Esophagus squamous epithelium (tissue), 5 donors: ENCODE measurements at regions not wholly inside any gene's neighbourhood (a gene's known extent, or its start where the extent isn't known, plus 50 kb on each side); places are given as distances from the start of the nearest gene placed in this dataset.

ENCODE experiments used
- DNase-seq: peaks from one replicate; lab custom pipeline; 2025; lab: John Stamatoyannopoulos, UW
- H3K27ac ChIP-seq, 4 donors: fragments of 200-600 bp; sonication (generic); one replicate each; pipeline ENCODE4 v1.5.1; 2016 to 2019; ENCODE audit warnings: mild to moderate bottlenecking in 1 of 4
- H3K27me3 ChIP-seq, 4 donors: fragments of 200-600 bp; sonication (generic); 1 replicate in 3 of 4; 2 replicates in 1 of 4; pipeline versions ENCODE4 v1.5.1 to v1.6.0; 2017 to 2021; ENCODE audit warnings: antibody characterized with exemption in 1 of 4
- H3K36me3 ChIP-seq, 3 donors: fragments of 200-600 bp; sonication (generic); one replicate each; pipeline ENCODE4 v1.5.1; 2016 to 2019
- H3K4me1 ChIP-seq, 3 donors: fragments of 200-600 bp; sonication (generic); one replicate each; pipeline ENCODE4 v1.5.1; 2017 to 2019
- H3K4me3 ChIP-seq, 4 donors: fragments of 200-600 bp; sonication (generic); 1 replicate in 3 of 4; 2 replicates in 1 of 4; pipeline ENCODE4 v1.5.1; 2016 to 2019; ENCODE audit warnings: mild to moderate bottlenecking in 2 of 4, moderate library complexity in 1 of 4
- H3K9me3 ChIP-seq, 3 donors: fragments of 200-600 bp; sonication (generic); one replicate each; pipeline ENCODE4 v1.5.1; 2016 to 2019
- CTCF ChIP-seq, 6 experiments: fragments of 450-650 bp in 4 of 6; fragments of 200-600 bp in 2 of 6; sonication (generic) in 2 of 6; IDR thresholded peaks; one replicate each; pipeline ENCODE4 v1.5.1; 2016 to 2019; ENCODE audit warnings: antibody characterized with exemption in 6 of 6, mild to moderate bottlenecking in 4 of 6, moderate library complexity in 4 of 6
- POLR2A ChIP-seq, 4 donors: fragments of 450-650 bp; IDR thresholded peaks; one replicate each; pipeline ENCODE4 v1.6.1; 2017; ENCODE audit warnings: antibody characterized with exemption in 4 of 4, mild to moderate bottlenecking in 4 of 4, moderate library complexity in 3 of 4
- WGBS, 2 donors: methylation state at CpG; one replicate each; pipeline ENCODE4 v1.1.5; 2018; 5-methylcytosine and 5-hydroxymethylcytosine counted together
- intact Hi-C: fragments of 100-400 bp; cut with DNase I; formaldehyde crosslinking; loops from one replicate; pipeline ENCODE4 v1.15.0; 2022
- donor health status: DM: yes; HTN: yes; CAD: no.

- WGBS, 2 donors, result 59 to 66% methylated on average over 11 of the region's 11 CpGs
- no peak for TF ChIP-seq CTCF (IDR thresholded peaks at IDR 0.05)
- TF ChIP-seq POLR2A (IDR thresholded peaks at IDR 0.05), result no peak
- Histone ChIP-seq H3K9me3 (no peaks in the 10 kb centered on the region), H3K27me3 (no peaks in the 10 kb centered on the region), H3K36me3 (no peaks in the 10 kb centered on the region), H3K4me1 (peaks cover 0 to 30% (median 6%) of the 10 kb centered on the region in 3 donors), H3K27ac (no peak overlapping the region), H3K4me3 (no peak overlapping the region)
- DNase-seq, result no peak
- intact Hi-C loops, result no loop called here
These were observed 502.7 kb upstream of the PSMD7 start for GRCh38 chr16:73793871-73794437.

DNA sequence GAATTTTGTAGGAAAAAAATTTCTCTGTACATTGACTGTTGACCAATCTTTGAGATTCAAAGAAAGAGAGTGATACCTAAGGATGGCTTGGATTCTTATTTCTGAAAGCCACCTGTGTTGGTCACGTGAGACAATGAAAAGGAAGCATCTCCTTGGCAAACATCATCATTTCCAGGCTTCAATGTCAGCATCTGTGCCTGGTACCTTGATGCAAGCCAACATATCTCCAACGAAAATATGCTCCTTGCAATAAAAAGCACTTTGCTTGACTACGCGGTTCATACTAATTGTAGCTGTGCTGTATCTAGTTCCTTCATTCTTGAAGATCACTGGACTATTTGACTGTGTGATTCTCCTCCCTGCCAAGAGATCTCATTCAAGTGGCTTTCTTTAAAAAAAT is 503.4 kb upstream of the PSMD7 start:
- Histone ChIP-seq H3K9me3 (no peaks in the 10 kb centered on the region), H3K27me3 (no peaks in the 10 kb centered on the region), H3K4me1 (peaks cover 0 to 30% (median 6%) of the 10 kb centered on the region in 3 donors), H3K4me3 (no peak overlapping the region), H3K36me3 (no peaks in the 10 kb centered on the region), H3K27ac (no peak overlapping the region)
- no peak for DNase-seq
- intact Hi-C loops, result no loop called here
- WGBS, 2 donors, result 57 to 62% methylated on average over 4 of the region's 4 CpGs
- no peak for TF ChIP-seq CTCF (IDR thresholded peaks at IDR 0.05)
- TF ChIP-seq POLR2A (IDR thresholded peaks at IDR 0.05), result no peak

- 70 to 79% methylated on average over 15 of the region's 15 CpGs for WGBS, 2 donors
- Histone ChIP-seq H3K4me1 (peaks cover 0 to 30% (median 6%) of the 10 kb centered on the region in 3 donors), H3K27ac (no peak overlapping the region), H3K4me3 (no peak overlapping the region), H3K36me3 (no peaks in the 10 kb centered on the region), H3K27me3 (no peaks in the 10 kb centered on the region), H3K9me3 (no peaks in the 10 kb centered on the region)
- no peak for DNase-seq
- intact Hi-C loops, result no loop called here
- TF ChIP-seq CTCF (IDR thresholded peaks at IDR 0.05) (no peak), POLR2A (IDR thresholded peaks at IDR 0.05) (no peak)
These were observed 504.2 kb upstream of the PSMD7 start for GRCh38 chr16:73792199-73793020.

- WGBS, 2 donors, result 50 to 55% methylated on average over 3 of the region's 3 CpGs
- intact Hi-C loops, result no loop called here
- Histone ChIP-seq H3K9me3 (no peaks in the 10 kb centered on the region), H3K27me3 (no peaks in the 10 kb centered on the region), H3K36me3 (no peaks in the 10 kb centered on the region), H3K4me1 (no peaks in the 10 kb centered on the region), H3K4me3 (no peak overlapping the region), H3K27ac (no peak overlapping the region)
- no peak for DNase-seq
- TF ChIP-seq POLR2A (IDR thresholded peaks at IDR 0.05), result no peak
- no peak for TF ChIP-seq CTCF (IDR thresholded peaks at IDR 0.05)
These were observed 515.3 kb upstream of the PSMD7 start for GRCh38 chr16:73781297-73781696.

- H3K27me3 ChIP-seq, result no peaks in the 10 kb centered on the region
- H3K9me3 ChIP-seq, result no peaks in the 10 kb centered on the region
- intact Hi-C loops, result no loop called here
- no peak for DNase-seq
- no peak for TF ChIP-seq POLR2A (IDR thresholded peaks at IDR 0.05)
- no peak for TF ChIP-seq CTCF (IDR thresholded peaks at IDR 0.05)
- H3K27ac ChIP-seq, result no peak overlapping the region
- WGBS, 2 donors, result 70 to 73% methylated on average over 4 to 5 of the region's 5 CpGs
- no peak overlapping the region for H3K4me3 ChIP-seq
- H3K4me1 ChIP-seq, result no peaks in the 10 kb centered on the region
- H3K36me3 ChIP-seq, result no peaks in the 10 kb centered on the region
These were observed 517.7 kb upstream of the PSMD7 start for GRCh38 chr16:73778887-73779286.
